Vagina (tissue), 2 donors: ENCODE measurements at regions not wholly inside any gene's neighbourhood (a gene's known extent, or its start where the extent isn't known, plus 50 kb on each side); places are given as distances from the start of the nearest gene placed in this dataset.

Source experiments
- CTCF ChIP-seq, 3 experiments: fragments of 450-650 bp in 2 of 3; fragments of 200-600 bp in 1 of 3; sonication (generic) in 1 of 3; IDR thresholded peaks; one replicate each; pipeline ENCODE4 v1.5.1; 2017 to 2019; ENCODE audit warnings: antibody characterized with exemption in 3 of 3, mild to moderate bottlenecking in 2 of 3, moderate library complexity in 2 of 3
- POLR2A ChIP-seq, 2 donors: fragments of 450-650 bp; IDR thresholded peaks; one replicate each; pipeline ENCODE4 v1.6.1; 2017; ENCODE audit warnings: antibody characterized with exemption in 2 of 2, mild to moderate bottlenecking in 2 of 2, moderate library complexity in 2 of 2
- POLR2AphosphoS5 ChIP-seq, 2 donors: sonication (generic); formaldehyde crosslinking; IDR thresholded peaks; one replicate each; pipeline ENCODE4 v1.9.0; 2017; ENCODE audit warnings: antibody characterized with exemption in 2 of 2, mild to moderate bottlenecking in 2 of 2, low read depth in 1 of 2; ENCODE audit not compliant: insufficient read depth in 1 of 2

GRCh38 chr10:78438907-78439809 lies 405.5 kb downstream of the RPS24 start:
- TF ChIP-seq CTCF (IDR thresholded peaks at IDR 0.05) (no peak), POLR2AphosphoS5 (IDR thresholded peaks at IDR 0.05; ENCODE audit: insufficient read depth in 1 of 2, low read depth in 1 of 2) (no peak), POLR2A (IDR thresholded peaks at IDR 0.05) (no peak)
